PC-9 (cell line): ENCODE measurements at regions not wholly inside any gene's neighbourhood (a gene's known extent, or its start where the extent isn't known, plus 50 kb on each side); places are given as distances from the start of the nearest gene placed in this dataset.

Experiments
- BruUV-seq: library from RNA; stranded (reverse); fragments of 400-500 nt; replicated peaks from 2 replicates; lab custom pipeline; 2021; lab: Mats Ljungman, UMichigan
- CTCF ChIA-PET: fragments of 300-600 bp; sonication (Branson Sonifier 250); formaldehyde crosslinking; loops from one replicate; lab custom pipeline; 2022; ENCODE audit warnings: antibody characterized with exemption; lab: Charles Lee
- POLR2A ChIA-PET: fragments of 300-600 bp; sonication (Branson Sonifier 250); formaldehyde crosslinking; loops from one replicate; lab custom pipeline; 2022; ENCODE audit warnings: antibody characterized with exemption; ENCODE audit not compliant: unreplicated experiment; lab: Charles Lee
- DNase-seq, 2 experiments: peaks; one replicate each; pipeline versions ENCODE4 v3.0.0 to v3.0.0-alpha.2; 2015 to 2022; ENCODE audit warnings: mixed read lengths in 1 of 2
- H2AFZ ChIP-seq: fragments of 200-600 bp; sonication (generic); 2 replicates; pipeline ENCODE4 v1.8.1; 2017; ENCODE audit warnings: antibody characterized with exemption
- H3F3A ChIP-seq: fragments of 200-600 bp; sonication (generic); 2 replicates; pipeline ENCODE4 v1.8.1; 2017; ENCODE audit warnings: antibody characterized with exemption, mild to moderate bottlenecking, low read depth; ENCODE audit not compliant: insufficient read depth
- H3K27ac ChIP-seq: fragments of 200-600 bp; sonication (generic); 2 replicates; pipeline ENCODE4 v1.6.1; 2016; ENCODE audit warnings: mixed run types
- H3K27me3 ChIP-seq: fragments of 200-600 bp; sonication (generic); 2 replicates; pipeline ENCODE4 v1.6.1; 2016; ENCODE audit warnings: low read depth, mixed run types; ENCODE audit not compliant: insufficient read depth
- H3K36me3 ChIP-seq: fragments of 200-600 bp; sonication (generic); 2 replicates; pipeline ENCODE4 v1.6.1; 2016; ENCODE audit warnings: low read depth, mixed run types
- H3K4me1 ChIP-seq: fragments of 200-600 bp; sonication (generic); replicated peaks from 2 replicates; pipeline ENCODE4 v1.6.1; 2016; ENCODE audit warnings: mixed run types; ENCODE audit not compliant: insufficient read depth
- H3K4me2 ChIP-seq: fragments of 200-600 bp; sonication (generic); 2 replicates; pipeline ENCODE4 v1.6.1; 2017; ENCODE audit warnings: mixed run types
- H3K4me3 ChIP-seq: fragments of 200-600 bp; sonication (generic); 2 replicates; pipeline ENCODE4 v1.6.1; 2016; ENCODE audit warnings: mixed run types
- H3K79me2 ChIP-seq: fragments of 200-600 bp; sonication (generic); 2 replicates; pipeline ENCODE4 v1.6.1; 2017; ENCODE audit warnings: low read depth, mixed run types
- H3K9me2 ChIP-seq: fragments of 200-600 bp; sonication (generic); 2 replicates; pipeline ENCODE4 v1.8.1; 2017; ENCODE audit warnings: mild to moderate bottlenecking; ENCODE audit not compliant: insufficient read depth
- H3K9me3 ChIP-seq: fragments of 200-600 bp; sonication (generic); 2 replicates; pipeline ENCODE4 v1.8.1; 2016; ENCODE audit warnings: low read depth; ENCODE audit not compliant: insufficient read depth
- H4K20me1 ChIP-seq: fragments of 200-600 bp; sonication (generic); 2 replicates; pipeline ENCODE4 v1.8.1; 2017; ENCODE audit not compliant: insufficient read depth
- EZH2 ChIP-seq: fragments of 200-600 bp; sonication (generic); IDR thresholded peaks from 2 replicates; pipeline ENCODE4 v1.8.0; 2017; ENCODE audit warnings: antibody characterized with exemption, low read depth
- intact Hi-C: fragments of 100-400 bp; cut with micrococcal nuclease; formaldehyde crosslinking; loops from one replicate; pipeline ENCODE4 v1.10.0; 2022; ENCODE audit not compliant: unreplicated experiment
- TF ChIP-seq, protein P1 (sequence below): fragments of 200-600 bp; sonication (generic); conservative IDR thresholded peaks from 2 replicates; pipeline ENCODE4 v1.6.1; 2017; ENCODE audit warnings: mixed run types, antibody characterized with exemption, mild to moderate bottlenecking, moderate library complexity

DNA sequence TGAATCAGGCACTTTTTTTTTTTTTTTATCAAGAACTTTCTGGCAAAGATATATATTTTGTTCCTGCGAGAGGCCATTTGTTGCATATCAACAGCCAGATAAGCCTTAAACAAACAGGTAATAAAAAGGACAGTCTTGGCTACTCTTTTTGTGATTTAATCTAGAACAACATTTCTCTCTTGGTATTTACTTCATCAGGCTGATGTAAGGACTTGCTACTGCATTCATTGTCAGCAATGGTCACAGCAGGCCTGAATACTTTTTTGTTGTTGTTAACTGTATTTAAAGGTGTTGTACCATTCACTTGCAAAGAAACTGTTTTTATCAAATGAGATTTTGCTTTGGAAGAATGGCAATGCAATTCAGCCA lies 683.8 kb downstream of the IRS1 start:
- peaks cover 64% of the 10 kb centered on the region for H3K4me1 ChIP-seq
- ChIA-PET CTCF (no interaction called here), POLR2A (interaction anchor here (0.6 kb wide), 1 partner anchor 637 kb away, joined by 8 read pairs; no protein-coding TSS in a partner anchor)
- H3K27ac ChIP-seq, result peak overlapping the region; percentile 83
- H3K4me3 ChIP-seq, result no peak overlapping the region
- H4K20me1 ChIP-seq, result no peaks in the 10 kb centered on the region
- H3F3A ChIP-seq, result peaks cover 63% of the 10 kb centered on the region
- peak overlapping the region; percentile 25; the same call in 1 of the 2 replicates for H2AFZ ChIP-seq
- H3K4me2 ChIP-seq, result peak overlapping the region; percentile 51
- H3K9me2 ChIP-seq, result no peaks in the 10 kb centered on the region
- H3K9me3 ChIP-seq, result no peaks in the 10 kb centered on the region; the same call in 1 of the 2 replicates
- no TSS peak for BruUV-seq
- intact Hi-C loops, result loop anchor here (1.0 to 5.0 kb wide), 7 partner anchors 21 to 721 kb away; partner anchors contain the start of genes IRS1 and RHBDD1
- TF ChIP-seq, protein P1, sequence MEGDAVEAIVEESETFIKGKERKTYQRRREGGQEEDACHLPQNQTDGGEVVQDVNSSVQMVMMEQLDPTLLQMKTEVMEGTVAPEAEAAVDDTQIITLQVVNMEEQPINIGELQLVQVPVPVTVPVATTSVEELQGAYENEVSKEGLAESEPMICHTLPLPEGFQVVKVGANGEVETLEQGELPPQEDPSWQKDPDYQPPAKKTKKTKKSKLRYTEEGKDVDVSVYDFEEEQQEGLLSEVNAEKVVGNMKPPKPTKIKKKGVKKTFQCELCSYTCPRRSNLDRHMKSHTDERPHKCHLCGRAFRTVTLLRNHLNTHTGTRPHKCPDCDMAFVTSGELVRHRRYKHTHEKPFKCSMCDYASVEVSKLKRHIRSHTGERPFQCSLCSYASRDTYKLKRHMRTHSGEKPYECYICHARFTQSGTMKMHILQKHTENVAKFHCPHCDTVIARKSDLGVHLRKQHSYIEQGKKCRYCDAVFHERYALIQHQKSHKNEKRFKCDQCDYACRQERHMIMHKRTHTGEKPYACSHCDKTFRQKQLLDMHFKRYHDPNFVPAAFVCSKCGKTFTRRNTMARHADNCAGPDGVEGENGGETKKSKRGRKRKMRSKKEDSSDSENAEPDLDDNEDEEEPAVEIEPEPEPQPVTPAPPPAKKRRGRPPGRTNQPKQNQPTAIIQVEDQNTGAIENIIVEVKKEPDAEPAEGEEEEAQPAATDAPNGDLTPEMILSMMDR, result no peak
- no peak for TF ChIP-seq EZH2
- peaks cover 6% of the 10 kb centered on the region; the same call in 1 of the 2 replicates for H3K36me3 ChIP-seq
- H3K79me2 ChIP-seq, result no peaks in the 10 kb centered on the region
- peak in 1 of 2 experiments; percentile 52 for DNase-seq
- H3K27me3 ChIP-seq, result no peaks in the 10 kb centered on the region

DNA sequence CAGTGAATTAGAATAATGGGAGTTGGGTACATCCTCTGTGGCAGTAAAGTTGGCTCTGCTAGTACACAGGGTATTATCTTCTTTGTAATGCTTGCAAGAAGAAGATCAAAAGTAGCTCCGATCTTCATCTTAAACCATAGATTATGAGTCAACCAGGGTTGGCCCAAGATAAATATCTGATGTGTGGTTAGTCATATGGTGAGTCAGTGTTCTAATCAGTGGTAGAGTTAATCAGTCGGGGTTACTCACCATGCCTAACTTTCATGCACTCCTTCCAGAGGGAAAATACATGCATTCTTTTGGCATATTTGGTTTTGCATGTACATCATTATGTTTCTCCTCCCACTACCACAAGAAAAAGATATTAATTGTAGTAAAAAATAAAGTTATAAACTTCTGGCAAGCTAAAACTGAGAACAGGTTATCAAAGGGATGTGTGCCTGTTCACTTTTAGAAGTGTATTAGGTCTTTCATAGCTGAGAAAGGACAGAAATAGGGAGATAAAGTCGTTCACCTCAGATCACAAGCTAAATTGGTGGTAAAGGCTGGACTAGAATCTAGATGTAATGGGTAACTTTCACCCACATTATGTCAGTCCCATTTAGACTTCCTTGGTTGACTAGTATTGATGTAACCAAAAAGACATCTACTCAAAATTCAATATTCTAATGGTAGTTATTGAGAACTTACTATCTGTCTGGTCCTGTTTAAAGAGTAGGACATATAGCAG lies 684.4 kb downstream of the IRS1 start:
- no peaks in the 10 kb centered on the region for H3K9me2 ChIP-seq
- intact Hi-C loops, result loop anchor here (1.0 to 5.0 kb wide), 7 partner anchors 22 to 722 kb away; partner anchors contain the start of genes IRS1 and RHBDD1
- BruUV-seq, result TSS peak; percentile 45
- POLR2A ChIA-PET, result interaction anchor here (0.5 to 0.9 kb wide), 4 partner anchors 15 to 687 kb away, joined by 3 to 10 read pairs (median 7); no protein-coding TSS in a partner anchor
- peaks cover 62% of the 10 kb centered on the region for H3F3A ChIP-seq
- no peaks in the 10 kb centered on the region for H4K20me1 ChIP-seq
- peaks cover 62% of the 10 kb centered on the region for H3K4me1 ChIP-seq
- H3K4me3 ChIP-seq, result no peak overlapping the region
- peak overlapping the region; percentile 83 for H3K27ac ChIP-seq
- TF ChIP-seq EZH2, result no peak
- TF ChIP-seq, protein P1, result no peak
- no peaks in the 10 kb centered on the region for H3K79me2 ChIP-seq
- peaks cover 6% of the 10 kb centered on the region; the same call in 1 of the 2 replicates for H3K36me3 ChIP-seq
- H3K9me3 ChIP-seq, result no peaks in the 10 kb centered on the region; the same call in 1 of the 2 replicates
- no peaks in the 10 kb centered on the region for H3K27me3 ChIP-seq
- CTCF ChIA-PET, result interaction anchor here (0.6 to 0.8 kb wide), 2 partner anchors 16 to 226 kb away, joined by 3 to 5 read pairs; no protein-coding TSS in a partner anchor
- peak overlapping the region; percentile 51 for H3K4me2 ChIP-seq
- DNase-seq, result peak; percentile 33 to 94
- H2AFZ ChIP-seq, result peak overlapping the region; percentile 25; the same call in 1 of the 2 replicates

DNA sequence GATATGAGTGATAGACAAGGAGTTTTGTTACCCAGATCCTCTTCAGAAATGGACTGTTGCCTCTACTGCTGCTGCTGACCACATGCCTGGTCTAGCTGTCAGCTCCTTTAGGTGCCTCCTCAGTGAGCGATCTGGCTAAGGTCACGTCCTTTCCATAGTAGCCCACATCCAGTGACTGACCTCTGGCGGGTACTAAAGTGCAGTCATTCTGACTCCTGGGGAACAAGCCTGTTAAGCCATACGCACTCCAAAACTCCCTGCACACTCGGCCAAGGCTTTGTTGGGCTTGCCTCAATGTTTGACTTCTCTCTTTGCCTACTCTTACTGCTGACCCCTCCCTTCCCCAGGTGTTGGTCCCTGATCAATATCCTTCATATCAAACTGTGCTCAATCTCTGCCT lies 685.2 kb downstream of the IRS1 start:
- no peak overlapping the region for H2AFZ ChIP-seq
- intact Hi-C loops, result loop anchor here (2.0 kb wide), 2 partner anchors 22 to 684 kb away; partner anchors contain the start of gene IRS1
- ChIA-PET CTCF (interaction anchor here (0.6 to 0.8 kb wide), 2 partner anchors 17 to 225 kb away, joined by 3 to 5 read pairs; no protein-coding TSS in a partner anchor), POLR2A (interaction anchor here (0.5 to 0.9 kb wide), 2 partner anchors 14 to 688 kb away, joined by 6 to 10 read pairs; no protein-coding TSS in a partner anchor)
- no TSS peak for BruUV-seq
- peaks cover 54% of the 10 kb centered on the region for H3K4me1 ChIP-seq
- peaks cover 53% of the 10 kb centered on the region for H3F3A ChIP-seq
- peaks cover 6% of the 10 kb centered on the region; the same call in 1 of the 2 replicates for H3K36me3 ChIP-seq
- H3K27me3 ChIP-seq, result no peaks in the 10 kb centered on the region
- TF ChIP-seq, protein P1, result no peak
- no peak for TF ChIP-seq EZH2
- H3K9me2 ChIP-seq, result no peaks in the 10 kb centered on the region
- H3K27ac ChIP-seq, result peak overlapping the region; percentile 83
- H3K4me3 ChIP-seq, result no peak overlapping the region
- no peaks in the 10 kb centered on the region for H4K20me1 ChIP-seq
- H3K4me2 ChIP-seq, result peak overlapping the region; percentile 51; the same call in 1 of the 2 replicates
- H3K9me3 ChIP-seq, result no peaks in the 10 kb centered on the region; the same call in 1 of the 2 replicates
- DNase-seq, result no peak
- H3K79me2 ChIP-seq, result no peaks in the 10 kb centered on the region
